Fibroblast of skin of scalp (primary cell): ENCODE measurements at regions not wholly inside any gene's neighbourhood (a gene's known extent, or its start where the extent isn't known, plus 50 kb on each side); places are given as distances from the start of the nearest gene placed in this dataset.
"Not testable (repeated sequence)": the region's sequence is repeated elsewhere in the genome, so short reads cannot be mapped to it uniquely, and the experiment has no call there.

Experiments
- DNase-seq: peaks from one replicate; pipeline ENCODE4 v3.0.0-alpha.2; 2013

DNA sequence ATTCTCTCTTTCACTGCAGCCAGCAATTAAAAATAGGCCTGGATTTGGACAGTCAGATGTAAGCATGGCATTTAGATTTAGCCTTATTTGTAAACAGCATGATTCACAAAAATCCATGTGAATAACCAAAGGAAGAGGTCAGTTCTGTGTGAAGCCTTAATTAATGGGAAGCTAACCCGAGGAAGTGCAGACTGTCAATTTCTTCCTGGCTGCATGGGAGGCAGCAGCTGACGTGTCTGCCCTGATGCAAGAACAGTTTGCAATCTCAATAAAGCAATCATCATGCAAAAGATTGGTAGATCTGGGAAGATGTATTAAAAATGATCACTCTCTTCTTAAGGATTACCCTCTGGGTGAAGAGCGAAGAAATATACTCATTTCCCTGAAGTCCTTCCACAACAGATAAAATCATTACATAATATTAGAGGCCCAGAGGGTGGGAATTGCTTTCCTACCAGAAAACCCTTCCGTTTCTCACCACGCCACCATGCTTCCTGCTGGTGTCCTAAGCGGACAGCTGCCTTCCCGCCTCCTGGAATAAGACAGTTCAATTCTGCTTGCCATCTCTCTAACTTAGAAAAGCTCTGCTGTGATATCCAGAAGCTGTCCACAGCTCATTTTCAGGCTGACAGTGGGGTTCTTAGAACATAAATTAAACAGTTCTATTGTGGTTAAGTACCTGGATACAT is 526.7 kb upstream of the NRP1 start:
- no peak for DNase-seq

DNA sequence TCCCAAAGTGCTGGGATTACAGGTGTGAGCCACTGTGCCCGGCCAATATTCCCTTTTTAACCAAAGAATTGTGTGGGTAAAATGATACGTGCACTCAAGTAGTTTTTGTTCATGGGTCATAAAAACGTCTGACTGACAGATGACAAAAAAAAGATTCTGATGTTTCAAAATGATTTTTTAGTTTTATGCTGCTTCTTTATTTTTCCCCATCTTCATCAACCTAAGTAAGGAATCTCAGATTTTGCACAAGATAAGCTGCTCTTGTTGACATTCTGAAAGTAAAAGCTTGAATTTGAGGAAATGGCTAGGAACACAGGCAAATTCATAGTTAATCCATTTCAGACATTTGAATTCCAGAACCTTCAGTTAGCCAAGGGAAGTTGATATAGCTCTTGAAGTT is 526.1 kb upstream of the NRP1 start:
- DNase-seq = no peak

DNA sequence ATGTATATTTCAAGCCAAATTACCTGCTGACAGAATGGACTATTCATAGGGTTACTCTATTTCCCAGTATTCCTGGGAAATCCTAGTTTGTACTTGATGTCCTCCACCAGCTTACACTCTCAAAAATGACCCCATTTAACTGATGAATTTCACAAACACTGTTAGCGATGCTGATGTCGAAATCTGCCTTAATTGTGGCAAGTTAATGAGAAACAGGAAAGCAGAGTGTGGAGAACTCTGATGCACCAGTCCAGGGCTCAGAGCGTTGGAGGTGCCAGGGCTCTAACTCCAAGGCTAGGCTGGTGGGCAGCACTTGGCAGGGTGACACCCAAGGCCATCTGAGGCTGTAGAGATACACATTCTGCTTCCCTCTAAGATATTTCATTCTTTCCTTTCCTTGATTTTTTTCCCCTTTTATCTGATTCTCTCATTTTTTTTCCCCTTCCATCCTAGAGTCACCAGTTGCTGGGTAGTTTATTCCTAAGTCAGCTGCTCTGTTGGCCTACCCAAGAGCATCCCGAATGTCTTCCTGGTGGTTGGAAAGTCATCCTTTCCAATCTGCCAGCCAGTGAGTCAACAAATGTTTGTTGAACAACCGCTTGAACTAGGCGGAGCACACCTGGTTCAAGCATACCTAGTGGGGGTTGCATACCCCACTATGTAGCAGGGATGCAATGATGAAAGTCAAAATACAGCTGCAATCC is 525.0 kb upstream of the NRP1 start:
- DNase-seq = no peak

DNA sequence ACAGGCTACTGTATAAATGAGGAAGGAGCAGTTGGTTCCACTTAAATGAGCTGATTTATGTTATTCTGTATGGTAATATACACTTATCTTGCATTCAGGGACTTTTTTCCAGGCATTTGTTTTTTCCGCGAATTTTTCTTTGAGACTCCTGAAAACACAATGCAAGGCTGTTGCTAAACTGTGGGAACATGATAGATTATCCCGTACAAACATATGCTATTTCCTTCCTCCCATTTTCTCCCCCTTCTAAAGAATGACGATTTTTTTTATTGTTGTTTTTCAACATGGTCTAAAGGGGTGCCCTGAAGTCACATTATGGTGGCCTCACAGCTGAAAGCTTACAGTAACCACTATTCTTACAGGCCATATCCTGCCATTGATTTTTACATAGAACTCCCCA is 523.9 kb upstream of the NRP1 start:
- no peak for DNase-seq

DNA sequence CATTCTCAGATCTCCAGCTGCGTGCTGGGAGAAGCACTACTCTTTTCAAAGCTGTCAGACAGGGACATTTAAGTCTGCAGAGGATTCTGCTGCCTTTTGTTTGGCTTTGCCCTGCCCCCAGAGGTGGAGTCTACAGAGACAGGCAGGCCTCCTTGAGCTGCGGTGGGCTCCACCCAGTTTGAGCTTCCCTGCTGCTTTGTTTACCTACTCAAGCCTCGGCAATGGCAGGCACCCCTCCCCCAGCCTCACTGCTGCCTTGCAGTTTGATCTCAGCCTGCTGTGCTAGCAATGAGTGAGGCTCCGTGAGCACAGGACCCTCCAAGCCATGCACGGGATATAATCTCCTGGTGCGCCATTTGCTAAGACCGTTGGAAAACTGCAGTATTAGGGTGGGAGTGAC is 518.8 kb upstream of the NRP1 start:
- DNase-seq = not testable (repeated sequence)

DNA sequence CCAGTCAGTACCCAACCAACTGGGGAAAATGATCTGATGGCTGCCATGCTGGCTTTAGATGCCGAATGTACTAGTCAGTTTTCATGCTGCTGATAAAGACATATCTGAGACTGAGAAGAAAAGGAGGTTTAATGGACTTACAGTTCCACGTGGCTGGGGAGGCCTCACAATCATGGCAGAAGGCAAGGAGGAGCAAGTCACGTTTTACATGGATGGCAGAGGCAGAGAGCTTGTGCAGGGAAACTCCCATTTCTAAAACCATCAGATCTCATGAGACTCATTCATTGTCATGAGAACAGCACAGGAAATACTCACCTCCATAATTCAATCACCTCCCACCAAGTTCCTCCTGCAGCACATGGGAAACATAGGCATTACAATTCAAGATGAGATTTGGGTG is 508.9 kb upstream of the NRP1 start:
- no peak for DNase-seq

DNA sequence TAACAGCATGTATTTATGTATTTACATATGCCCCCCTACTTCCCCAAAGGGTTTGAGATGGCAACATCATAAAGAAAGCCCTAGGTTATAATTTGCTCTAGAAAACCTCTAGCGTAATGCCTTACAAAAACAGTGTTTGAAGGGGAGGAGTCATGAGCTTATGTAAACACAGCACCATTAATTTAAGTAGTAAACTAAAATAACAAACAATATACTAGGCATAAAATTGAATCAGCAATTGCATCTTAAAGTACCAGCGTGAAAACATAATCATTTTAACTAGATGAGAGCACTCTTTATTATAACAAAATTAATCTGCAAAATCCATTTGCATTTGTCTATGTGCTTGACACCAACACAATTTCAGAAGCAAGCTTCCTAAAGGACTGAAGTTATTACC is 507.2 kb upstream of the NRP1 start:
- DNase-seq = no peak

DNA sequence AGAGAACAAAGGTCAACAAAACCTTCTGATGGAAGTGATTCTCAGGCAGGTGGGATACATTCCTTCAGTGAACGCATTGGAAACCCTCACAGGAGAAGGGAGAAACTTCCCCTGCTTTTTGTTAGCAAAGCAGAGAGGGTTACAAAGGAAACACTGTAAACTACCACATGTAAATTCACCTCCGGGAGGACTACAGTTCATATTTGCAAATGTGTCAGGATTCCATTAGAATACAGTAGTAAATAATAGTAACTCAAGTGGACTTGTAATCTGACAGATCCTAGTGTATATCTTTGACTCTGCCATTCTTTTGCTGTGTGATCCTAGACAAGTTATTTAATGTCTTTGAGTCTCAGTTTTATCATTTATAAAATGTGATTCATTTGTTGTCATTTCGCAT is 504.3 kb upstream of the NRP1 start:
- no peak for DNase-seq

DNA sequence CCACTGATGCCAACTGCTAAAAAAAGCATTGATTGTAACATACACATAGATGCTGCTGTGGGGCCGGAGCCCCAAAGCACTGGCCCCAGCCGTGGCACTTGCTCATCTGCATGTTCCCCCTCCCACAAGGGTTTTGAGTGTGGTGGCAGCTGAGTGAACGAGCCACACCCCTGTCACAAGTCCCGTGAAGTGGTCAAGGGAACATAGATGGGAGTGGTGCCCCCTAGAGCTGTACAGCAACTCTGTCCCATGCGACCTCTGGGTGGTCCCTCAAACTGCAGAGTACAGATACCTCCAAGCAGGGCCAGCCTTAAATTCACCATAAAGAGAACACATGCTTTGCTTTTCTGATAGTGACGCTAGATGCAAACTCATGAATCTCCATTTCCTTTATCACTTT is 503.3 kb upstream of the NRP1 start:
- DNase-seq = no peak

DNA sequence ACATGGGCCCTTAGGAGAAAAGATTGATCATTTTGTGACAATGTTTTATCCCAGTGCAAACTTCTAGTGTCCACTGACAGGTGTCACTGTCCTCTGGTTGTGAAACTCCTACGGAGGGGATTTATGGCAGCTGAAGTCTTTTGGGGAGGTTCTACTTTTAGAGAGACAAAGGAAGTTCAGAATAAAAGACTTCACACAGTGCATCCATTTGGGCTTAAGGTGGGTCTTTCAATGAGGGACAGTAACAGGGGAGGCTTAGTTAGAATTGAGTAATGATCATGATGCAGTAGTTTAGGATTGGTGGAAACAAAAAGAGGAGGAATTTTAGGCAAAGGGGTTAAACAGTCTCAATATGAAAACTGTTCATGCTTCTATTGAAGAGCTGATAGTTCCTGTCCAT is 501.1 kb upstream of the NRP1 start:
- DNase-seq = no peak

DNA sequence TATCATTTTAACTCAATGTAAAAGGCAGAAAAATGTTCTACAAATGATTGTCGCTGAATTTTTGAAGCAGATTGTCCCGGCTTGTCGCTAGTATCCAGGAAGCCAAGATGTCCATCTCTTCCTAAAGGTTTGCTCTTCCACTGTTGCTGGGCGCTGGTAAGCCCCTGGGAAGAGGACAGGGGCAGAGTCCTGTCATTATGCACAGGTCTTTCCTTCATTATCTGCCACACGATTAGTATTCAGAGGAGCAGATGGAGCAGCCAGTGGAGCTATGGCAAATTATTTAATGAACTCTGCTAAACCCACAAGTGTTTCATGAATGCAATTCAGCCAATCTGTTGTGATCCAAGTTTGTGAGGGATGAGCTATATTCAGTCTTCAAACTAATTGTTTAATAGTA is 499.1 kb upstream of the NRP1 start:
- no peak for DNase-seq

DNA sequence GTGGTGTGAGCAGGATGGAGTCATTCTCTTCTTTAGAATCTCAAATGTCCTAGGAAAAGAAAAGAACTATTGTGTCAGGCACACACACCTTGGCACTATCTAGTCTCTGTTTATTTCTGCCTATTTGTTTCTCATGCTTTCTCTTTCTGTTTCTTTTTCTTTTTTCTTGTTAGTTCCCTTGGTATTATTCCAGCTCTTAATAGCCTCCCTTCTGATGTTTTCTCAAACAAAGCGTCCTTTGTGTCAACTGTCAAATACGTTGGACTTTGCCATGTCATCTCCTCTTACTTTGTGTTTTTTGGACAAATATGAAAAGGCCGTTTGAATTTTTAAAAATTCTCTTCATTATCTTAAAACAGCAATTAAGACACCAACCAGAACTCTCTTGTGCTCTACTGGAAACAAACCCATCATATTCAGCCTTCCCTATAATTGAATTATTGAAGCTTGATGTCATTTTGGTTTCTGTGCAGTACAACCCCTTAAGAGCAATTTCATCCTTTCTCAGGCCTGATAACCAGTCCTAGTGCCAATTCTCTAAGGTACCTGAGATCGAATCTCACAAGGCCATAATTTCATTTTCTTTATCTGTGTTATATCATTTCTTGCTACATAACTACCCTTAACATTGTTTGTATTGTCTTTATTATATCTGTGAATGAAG is 497.8 kb upstream of the NRP1 start:
- DNase-seq = no peak

DNA sequence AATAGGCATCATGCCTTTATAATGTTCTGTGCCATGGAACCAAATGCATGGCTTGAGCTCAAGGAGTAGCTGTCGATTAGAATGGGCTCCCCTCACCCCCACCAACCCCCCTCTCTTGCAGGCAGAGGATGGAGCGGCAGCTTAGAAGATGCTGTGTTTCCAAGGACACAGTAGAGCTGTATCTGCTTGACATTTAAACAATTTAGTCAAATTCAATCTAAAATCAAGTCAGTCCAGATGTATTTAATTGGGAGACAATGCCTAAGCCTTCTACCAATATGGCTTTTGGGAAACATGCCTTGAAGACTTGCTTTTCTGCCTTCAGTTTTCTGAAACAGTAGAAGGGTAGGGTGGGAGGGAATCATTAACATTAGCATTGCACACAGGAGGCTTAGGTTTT is 497.1 kb upstream of the NRP1 start:
- no peak for DNase-seq

DNA sequence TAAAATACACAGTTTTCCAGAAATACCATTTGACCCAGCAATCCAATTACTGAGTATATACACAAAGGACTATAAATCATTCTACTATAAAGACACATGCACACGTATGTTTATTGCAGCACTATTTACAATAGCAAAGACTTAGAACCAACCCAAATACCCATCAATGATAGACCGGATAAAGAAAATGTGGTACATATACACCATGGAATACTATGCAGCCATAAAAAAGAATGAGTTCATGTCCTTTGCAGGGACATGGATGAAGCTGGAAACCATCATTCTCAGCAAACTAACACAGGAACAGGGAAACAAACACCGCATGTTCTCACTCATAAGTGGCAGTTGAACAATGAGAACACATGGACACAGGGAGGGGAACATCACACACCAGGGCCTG is 495.4 kb upstream of the NRP1 start:
- not testable (repeated sequence) for DNase-seq

DNA sequence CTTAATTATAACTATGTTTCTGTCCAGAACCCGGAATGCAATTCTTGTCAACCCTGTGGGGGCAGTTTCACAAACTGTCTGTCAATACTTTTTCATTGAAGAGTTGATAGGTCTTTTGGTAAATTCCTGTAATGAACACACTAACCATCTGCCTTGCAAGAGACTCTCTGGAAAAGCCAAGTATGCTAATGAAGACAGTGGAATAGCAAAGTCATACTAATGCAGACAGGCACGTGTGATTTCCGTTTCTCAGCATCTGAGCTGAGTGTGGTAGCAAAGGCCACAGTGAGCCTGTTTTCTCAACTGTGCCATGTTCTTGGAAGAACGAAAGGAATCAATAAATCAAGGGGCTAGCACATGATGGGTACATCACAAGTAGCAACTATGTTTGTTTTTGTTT is 494.1 kb upstream of the NRP1 start:
- DNase-seq = no peak

DNA sequence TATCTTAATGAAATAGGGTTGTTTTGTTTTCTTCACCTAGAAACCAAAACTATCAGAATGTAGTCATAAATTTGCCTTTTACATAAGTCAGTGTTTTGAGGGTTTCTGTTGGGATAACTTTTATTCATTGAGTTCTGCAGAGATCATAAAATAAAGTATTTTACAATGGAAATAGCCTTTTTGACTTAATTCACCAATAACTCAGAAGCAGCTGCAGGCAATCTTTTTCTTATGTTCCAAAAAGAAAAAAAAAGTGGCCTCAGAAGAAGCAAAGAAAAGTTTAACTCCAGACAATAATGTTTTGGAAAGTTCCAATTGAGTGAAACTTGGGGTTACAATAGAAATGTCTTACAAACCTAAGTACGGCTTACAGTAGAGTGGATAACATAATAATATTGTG is 491.7 kb upstream of the NRP1 start:
- no peak for DNase-seq

DNA sequence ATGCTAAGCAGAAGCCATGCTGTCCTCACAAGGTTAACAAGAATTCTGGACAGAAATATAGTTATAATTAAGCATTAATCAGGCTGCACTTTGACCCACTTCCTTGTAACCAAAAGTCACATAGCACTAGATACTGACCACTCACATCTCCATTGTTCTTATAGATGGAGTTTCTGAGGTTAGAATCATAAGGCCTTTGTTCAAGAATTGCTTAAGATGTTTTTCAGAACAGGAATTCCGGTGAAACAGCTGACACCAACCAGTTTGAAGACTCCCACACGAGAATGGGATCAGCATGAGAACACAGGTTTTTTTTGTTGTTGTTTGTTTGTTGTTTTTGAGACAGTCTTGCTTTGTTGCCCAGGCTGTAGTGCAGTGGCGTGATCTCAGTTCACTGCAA is 488.3 kb upstream of the NRP1 start:
- DNase-seq = no peak

DNA sequence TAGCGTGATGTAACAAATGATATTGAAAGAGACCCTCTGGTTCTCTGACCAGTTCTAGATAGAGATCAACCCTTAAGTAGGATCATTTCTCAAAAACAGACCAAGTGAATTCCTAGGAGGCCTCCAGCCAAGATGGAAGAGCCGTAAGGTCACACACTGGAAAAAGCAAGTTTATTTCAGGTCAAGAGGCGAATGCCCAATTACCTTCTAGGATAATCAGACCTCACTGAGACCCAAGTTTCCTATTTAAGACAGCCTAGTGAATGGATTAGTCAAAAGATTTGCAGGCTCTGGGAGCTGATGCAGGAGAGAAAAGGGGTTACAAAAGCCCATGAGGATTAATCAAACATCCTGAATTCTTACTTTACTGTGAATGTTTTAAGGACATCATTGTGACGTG is 486.1 kb upstream of the NRP1 start:
- DNase-seq = no peak

DNA sequence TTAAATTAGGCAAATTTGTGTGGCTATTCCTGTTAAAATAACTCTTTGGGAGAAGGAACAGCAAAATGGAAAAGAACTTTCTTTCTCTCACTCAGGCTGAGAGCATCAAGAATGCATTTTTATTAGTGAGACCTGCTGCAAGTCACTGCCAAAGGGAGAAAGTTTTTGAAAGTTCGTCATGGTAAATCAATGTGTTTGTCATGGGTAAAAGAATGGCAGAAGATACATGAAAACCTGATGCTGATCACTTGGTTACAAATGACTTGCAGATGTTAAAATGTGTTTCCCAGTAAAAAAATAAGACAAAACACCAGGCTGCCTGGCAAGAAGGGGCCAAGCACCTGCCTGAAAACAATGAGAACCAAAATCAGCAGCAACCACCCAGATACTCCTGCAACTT is 484.7 kb upstream of the NRP1 start:
- peak; percentile 37 for DNase-seq

DNA sequence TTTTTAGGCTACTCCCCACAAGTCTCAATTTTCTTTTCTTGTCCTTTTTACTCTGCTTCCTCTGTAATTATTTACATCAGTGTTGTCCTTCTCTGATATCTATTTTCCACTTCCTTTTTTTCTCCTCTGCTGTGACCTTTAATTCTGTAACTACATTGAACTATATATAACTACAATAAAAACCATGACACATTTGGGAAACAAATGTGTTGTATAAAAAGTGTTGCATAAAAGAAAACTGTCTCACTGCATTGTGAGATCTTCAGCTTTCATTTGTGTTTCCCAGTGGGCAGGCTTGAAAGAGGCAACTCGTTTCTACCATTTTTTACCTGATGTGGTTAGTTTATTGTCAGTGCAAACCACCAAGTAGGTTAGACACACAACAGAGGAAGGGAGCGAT is 483.9 kb upstream of the NRP1 start:
- DNase-seq = no peak

DNA sequence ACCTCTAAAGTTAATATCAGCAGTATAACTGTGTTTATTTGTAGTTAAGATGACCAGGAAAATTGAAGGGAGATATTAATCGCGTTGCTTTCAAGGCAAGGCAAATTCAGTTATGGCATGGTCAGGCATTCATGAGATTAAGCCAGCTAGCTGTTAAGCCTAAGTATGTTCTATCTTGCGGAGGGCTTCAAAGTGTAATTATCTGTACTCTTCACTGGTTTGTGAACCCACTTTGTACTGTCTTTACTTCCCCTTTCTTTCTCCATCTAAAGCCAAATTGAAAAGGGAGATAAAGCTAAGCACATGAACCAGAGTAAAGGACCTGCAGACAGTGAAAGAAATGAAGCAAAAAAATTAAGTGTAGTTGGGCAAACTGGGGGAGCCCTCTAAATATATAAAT is 483.1 kb upstream of the NRP1 start:
- no peak for DNase-seq

DNA sequence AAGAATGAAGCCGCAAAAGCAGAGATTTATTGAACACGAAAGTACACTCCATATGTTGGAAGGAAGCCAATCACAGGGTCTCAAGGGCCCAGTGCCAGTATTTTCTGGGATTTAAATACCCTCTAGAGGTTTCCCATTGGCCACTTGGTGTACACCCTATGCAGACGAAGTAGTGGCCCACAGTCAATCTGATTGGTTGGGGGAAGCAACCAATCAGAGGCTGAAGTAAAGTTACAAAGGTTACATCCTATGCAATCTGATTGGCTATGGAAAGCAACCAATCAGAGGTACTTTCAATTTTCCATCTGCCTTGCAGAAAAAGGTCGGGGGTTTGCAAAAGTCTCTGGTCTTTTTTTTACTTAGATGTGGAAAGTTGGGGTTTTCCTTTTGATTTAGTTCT is 481.3 kb upstream of the NRP1 start:
- no peak for DNase-seq

DNA sequence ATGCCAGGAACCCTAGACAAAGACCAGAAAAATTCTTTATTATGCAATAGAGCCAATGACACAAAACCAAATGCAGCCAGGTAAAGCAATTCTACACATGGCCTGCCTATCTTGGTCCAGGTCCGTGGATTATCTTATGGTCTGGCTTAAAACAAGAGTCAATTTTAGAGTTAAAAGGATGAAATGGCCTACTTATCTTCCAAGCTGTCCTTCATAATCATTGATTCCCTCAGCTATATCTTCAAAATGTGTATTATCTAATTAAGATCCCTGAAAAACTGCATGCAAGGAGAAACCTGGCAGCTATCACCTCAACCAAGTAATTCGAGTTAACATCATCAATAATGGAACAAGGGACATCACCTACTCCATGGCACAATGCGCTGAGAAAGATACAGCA is 479.4 kb upstream of the NRP1 start:
- no peak for DNase-seq

DNA sequence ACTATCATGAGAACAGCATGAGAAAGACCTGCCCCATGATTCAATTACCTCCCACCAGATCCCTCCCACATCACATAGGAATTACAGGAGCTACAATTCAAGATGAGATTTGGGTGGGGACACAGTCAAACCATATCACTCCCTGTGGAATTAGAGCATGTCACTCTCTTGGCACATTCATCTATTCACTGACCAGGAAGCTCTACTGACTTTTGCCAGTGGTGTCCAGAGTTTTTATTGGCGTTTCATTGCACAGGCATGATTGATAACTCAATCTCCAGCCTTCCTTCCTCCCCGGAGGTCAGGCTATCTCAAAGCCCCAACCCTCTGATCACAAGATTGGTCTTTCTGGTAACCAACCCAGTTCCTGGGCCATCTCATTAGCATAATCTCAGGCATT is 478.9 kb upstream of the NRP1 start:
- no peak for DNase-seq
